HG03442 (cell line): ENCODE measurements at regions not wholly inside any gene's neighbourhood (a gene's known extent, or its start where the extent isn't known, plus 50 kb on each side); places are given as distances from the start of the nearest gene placed in this dataset.
"Not testable (repeated sequence)": the region's sequence is repeated elsewhere in the genome, so short reads cannot be mapped to it uniquely, and the experiment has no call there.

Experiments
- ATAC-seq: cut with Tn5 transposase; IDR thresholded peaks from one replicate; pipeline ENCODE4 v1.9.1; 2021; ENCODE audit warnings: mild to moderate bottlenecking, moderate library complexity; ENCODE audit not compliant: unreplicated experiment

GRCh38 chr7:66502230-66503035 is 126.2 kb upstream of the KCTD7 start:
- ATAC-seq, result no peak

- ATAC-seq, result no peak
These were observed 125.7 kb upstream of the KCTD7 start for GRCh38 chr7:66503036-66503370.

GRCh38 chr7:66503551-66504031 is 125.1 kb upstream of the KCTD7 start:
- no peak for ATAC-seq

DNA sequence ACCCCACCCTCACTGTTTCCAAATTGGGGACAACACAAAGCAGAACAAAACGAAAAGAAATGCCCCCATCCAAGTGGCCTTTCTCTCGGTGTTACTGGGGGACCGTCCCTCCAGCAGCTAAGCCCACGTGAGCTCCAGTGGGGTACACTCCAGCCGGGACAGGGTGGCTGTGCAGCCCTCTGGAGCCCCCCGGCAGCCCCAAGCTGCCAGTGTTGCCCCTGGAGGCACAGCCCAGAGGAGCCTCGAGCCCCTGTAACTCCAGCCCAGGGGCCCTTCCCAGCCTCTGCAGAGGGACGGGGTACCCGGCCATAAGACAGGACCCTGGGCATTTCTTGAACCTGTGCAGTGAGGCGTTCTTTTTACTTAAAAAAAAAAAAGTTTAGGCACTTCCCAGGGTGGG is 124.5 kb upstream of the KCTD7 start:
- ATAC-seq, result no peak

DNA sequence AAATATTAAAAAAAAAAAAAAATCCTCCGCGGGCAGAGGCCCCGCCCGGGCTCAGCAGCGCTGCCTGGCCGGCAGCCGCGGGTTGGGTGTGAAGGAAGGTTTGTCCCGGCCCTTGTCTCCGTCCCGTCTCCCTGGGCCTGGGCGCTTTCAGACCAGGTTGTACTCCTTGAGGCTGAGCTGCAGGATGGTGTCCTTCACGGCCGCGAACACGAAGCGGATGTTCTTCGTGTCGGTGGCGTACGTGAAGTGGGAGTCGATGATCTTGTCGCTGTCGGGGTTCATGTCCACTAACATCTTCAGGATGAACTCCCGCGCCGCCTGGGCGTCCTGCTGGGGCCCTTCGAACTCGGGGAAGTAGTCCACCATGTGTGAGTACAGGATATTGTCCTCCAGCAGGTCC is 123.7 kb upstream of the KCTD7 start:
- no peak for ATAC-seq

DNA sequence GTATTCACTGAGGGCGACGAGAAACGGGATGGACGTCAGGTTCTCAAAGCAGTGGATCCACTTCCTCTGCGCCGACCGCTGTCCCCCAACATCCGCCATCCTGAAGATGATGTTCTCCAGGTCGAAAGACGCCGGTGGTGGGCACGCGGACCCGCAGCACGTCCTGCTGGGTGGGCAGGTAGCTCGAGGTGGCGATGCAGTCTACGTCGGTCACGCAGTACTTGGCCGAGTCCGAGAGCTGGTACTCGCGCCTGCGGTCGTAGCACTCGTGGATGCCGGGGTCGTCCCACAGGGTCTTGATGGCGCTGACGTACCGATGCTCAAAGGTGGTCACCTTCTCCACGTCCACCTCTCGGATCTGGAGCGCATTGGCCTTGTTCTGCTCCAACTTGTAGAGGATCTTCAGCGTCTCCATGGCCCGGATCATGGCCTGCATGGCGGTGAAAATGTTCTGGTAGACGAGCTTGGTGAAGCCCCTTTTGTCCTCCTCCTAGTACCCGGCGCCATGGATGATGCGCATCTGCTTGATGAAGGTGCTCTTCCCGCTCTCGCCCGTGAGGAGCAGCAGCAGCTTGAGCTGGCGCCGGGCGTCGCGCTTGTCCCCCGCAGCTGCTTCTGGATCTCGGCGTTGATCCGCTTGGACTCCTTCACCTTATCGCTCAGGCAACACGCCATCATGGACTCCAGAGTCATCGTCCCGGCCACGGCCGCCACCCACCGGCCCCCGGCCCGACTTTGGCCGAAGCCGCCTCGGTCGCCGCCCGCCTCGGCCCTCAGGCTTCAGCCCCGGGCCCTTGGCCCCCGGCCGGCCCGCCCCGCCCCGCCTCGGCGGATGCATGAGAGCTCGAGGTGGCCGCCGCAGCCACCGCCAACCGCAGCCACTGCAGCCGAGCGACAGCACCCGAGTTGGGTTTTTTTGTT is 122.9 kb upstream of the KCTD7 start:
- no peak for ATAC-seq

GRCh38 chr7:66506703-66507102 is 122.0 kb upstream of the KCTD7 start:
- not testable (repeated sequence) for ATAC-seq

GRCh38 chr7:66507764-66508296 is 120.9 kb upstream of the KCTD7 start:
- ATAC-seq, result no peak

GRCh38 chr7:66508431-66508830 is 120.2 kb upstream of the KCTD7 start:
- no peak for ATAC-seq

DNA sequence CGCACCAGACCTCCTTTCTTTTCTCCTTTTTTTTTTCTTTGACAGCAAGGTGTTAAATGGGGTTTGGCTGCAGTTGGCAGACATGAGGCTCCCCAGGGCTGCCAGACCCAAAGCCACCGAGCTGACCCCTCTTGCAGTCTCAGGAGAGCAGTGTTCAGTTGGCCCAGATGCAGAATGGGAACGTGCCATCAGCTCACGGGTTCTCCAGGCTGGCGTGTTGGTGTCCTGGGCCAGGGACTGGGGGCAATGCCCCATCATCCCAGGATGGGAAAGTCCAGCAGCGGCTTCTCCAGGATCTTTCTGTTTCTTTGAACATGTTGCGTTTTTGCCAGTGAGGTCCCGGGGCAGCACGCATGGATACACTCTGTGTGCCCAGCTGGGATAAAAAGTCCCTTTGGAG is 114.6 kb upstream of the KCTD7 start:
- ATAC-seq, result no peak

GRCh38 chr7:66517212-66517909 is 111.3 kb upstream of the KCTD7 start:
- ATAC-seq, result no peak

DNA sequence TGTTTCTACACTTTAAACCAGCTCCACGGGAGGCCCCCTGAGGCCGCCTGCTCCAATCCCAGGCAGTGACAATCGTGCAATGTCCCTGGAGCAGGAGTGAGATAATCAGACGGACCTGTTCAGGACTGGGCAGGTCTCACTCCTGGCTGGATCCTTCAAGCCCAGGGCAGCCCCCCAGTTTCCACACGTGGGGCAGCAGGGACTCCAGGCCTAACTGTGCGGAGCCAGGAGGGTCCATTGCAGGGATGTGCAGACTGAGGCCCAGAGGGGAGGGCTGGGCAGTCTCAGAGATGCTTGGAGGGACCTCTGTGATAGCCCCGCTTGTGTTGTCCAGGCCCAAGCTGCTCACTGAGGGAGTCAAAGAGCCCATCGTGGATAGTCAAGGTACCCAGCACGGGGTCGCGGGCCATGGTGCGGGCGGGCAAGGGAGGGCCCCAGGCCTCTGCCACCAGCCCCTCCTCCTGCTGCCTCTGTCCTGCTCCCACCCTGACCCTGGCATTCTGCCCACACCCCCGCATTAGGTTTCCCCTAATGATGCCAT is 110.5 kb upstream of the KCTD7 start:
- ATAC-seq, result no peak

- no peak for ATAC-seq
These were observed 107.0 kb upstream of the KCTD7 start for GRCh38 chr7:66521675-66522074.

DNA sequence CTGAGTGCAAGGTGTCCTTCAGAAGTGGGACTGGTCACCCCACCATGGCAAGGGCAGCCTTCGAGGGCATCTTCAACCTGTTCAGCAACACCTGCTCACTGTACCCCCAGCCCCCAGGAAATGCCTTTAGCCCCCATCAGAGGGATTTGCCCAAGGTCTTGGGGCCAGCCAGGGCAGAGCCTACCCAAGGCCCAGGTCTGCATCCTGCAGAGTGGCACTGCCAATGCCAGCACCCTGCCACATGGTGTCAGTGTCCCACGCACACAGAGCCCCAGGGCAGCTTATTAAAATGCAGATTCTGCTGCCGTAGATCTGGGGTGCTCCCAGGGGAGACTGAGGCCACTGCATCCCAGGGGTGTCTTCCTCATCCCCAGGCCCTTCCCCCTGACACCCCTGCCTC is 106.2 kb upstream of the KCTD7 start:
- ATAC-seq, result no peak

- no peak for ATAC-seq
These were observed 105.3 kb upstream of the KCTD7 start for GRCh38 chr7:66523409-66523808.

GRCh38 chr7:66524738-66525137 is 103.9 kb upstream of the KCTD7 start:
- ATAC-seq, result no peak

DNA sequence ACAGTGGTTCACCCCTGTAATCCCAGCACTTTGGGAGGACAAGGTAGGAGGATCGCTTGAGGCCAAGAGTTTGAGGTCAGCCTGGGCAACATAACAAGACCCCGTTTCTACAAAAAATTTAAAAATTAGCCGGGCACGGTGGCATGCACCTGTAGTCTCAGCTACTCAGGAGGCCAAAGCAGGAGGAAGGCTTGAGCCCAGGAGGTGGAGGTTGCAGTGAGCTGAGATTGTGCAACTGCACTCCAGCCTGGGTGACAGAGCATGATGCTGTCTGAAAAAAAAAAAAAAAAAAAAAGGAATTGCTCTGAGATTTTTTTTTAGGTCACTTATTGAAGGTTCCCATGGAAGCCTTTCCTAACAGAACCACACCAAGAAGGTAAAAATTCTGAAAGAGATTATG is 101.9 kb upstream of the KCTD7 start:
- not testable (repeated sequence) for ATAC-seq

DNA sequence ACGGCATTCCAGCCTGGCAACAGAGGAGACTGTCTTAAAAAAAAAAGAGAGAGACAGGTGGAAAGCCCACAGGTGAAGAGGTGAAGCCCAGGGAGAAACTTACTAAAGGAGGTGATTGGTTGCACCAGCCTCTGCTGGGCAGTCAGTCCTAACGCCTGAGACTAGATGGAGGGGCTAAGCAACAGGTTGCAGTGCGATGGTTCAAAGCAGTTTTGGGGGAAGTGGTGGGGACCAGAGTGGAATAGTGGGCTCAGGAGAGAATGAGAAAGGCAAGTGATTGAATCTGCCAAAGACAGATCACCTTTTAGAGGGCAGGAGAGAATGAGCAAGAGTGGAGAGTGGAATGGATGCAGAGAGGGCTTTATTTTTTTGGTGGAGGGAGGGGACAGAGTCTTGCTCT is 100.0 kb upstream of the KCTD7 start:
- no peak for ATAC-seq

DNA sequence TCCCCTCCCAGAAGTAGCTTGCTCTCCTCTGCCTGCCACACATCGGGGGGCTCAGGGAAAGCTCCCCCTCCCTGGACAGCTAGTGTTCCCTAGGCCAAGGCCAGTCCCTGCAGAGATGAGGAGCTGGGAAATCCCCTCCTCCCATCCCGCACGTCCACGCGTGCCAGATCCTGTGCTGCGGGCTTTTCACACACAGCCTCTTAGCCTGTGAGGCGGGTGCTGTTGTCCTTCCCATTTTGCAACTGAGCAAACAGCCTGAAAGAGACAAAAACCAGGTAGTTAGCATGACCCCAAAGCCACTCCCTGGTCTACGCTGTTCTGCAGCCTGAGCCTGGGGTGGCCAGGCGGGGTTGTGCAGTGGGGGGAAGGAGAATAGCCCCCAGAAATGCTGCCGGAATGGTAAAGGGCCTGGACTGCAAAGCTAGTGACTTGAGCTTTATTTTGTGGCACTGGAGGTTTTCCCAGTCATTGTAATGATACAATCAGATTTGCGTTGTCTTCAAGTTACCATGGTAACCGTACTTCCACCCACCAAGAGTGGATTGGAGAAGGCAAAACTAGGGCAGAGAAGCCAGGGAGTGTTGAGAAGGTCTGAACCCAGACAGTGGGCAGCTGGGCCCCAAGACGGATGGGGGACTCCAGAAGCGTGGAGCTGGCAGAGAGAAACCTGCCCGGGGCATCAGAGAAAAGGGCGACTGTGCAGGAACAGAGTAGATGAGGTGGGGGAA is 98.6 kb upstream of the KCTD7 start:
- ATAC-seq, result no peak
